Testis (tissue), 2 donors: ENCODE measurements at regions not wholly inside any gene's neighbourhood (a gene's known extent, or its start where the extent isn't known, plus 50 kb on each side); places are given as distances from the start of the nearest gene placed in this dataset.

Source experiments
- DNase-seq: peaks from one replicate; pipeline ENCODE4 v3.0.0-alpha.2; 2019
- H3K27ac ChIP-seq, 2 donors: fragments of 200-600 bp; sonication (generic); one replicate each; pipeline ENCODE4 v1.5.1; 2019
- H3K27me3 ChIP-seq: fragments of 200-600 bp; sonication (generic); one replicate; pipeline ENCODE4 v1.5.1; 2019
- H3K36me3 ChIP-seq: fragments of 200-600 bp; sonication (generic); one replicate; pipeline ENCODE4 v1.5.1; 2017; ENCODE audit warnings: low read depth; ENCODE audit errors: missing control alignments
- H3K4me1 ChIP-seq: fragments of 200-600 bp; sonication (generic); one replicate; pipeline ENCODE4 v1.5.1; 2019
- H3K4me3 ChIP-seq, 2 donors: fragments of 200-600 bp; sonication (generic); one replicate each; pipeline ENCODE4 v1.5.1; 2017 to 2019
- H3K9me3 ChIP-seq: fragments of 200-600 bp; sonication (generic); one replicate; pipeline ENCODE4 v1.5.1; 2017
- POLR2A ChIP-seq: fragments of 450-650 bp; IDR thresholded peaks from one replicate; pipeline ENCODE4 v1.6.1; 2017; ENCODE audit warnings: antibody characterized with exemption, mild to moderate bottlenecking, moderate library complexity
- WGBS, 2 donors: methylation state at CpG; one replicate each; pipeline ENCODE4 v1.1.5; 2018; 5-methylcytosine and 5-hydroxymethylcytosine counted together
- intact Hi-C: fragments of 100-400 bp; cut with DNase I; formaldehyde crosslinking; loops from one replicate; pipeline ENCODE4 v1.15.1; 2023; ENCODE audit warnings: low total_unique reads
- TF ChIP-seq, protein P1 (sequence below), 3 experiments: fragments of 450-650 bp in 2 of 3; fragments of 200-600 bp in 1 of 3; sonication (generic) in 1 of 3; IDR thresholded peaks; one replicate each; pipeline ENCODE4 v1.5.1; 2016 to 2019; ENCODE audit warnings: antibody characterized with exemption in 3 of 3, mild to moderate bottlenecking in 2 of 3, moderate library complexity in 1 of 3

DNA sequence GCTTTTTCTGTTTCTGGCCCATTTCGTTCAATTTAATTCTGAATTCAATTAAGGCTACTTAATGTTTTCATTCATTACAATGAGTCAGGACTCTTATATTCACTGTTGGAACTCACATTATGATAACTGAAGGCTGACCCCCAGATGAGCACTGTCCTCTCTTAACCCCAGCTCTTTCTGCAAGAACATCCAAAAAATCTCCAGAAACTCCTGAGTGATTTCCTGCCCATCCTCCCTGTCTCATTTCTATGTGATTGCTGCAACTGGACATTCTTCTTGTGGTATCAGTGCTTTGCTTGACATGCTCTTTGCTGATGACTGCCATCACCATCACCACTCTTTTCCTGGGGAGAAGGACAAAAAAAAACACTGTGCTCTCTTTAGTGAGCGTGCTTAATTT lies 240.3 kb downstream of the SPRY2 start:
- H3K36me3 ChIP-seq, result no peaks in the 10 kb centered on the region
- no peak for TF ChIP-seq POLR2A
- TF ChIP-seq, protein P1, sequence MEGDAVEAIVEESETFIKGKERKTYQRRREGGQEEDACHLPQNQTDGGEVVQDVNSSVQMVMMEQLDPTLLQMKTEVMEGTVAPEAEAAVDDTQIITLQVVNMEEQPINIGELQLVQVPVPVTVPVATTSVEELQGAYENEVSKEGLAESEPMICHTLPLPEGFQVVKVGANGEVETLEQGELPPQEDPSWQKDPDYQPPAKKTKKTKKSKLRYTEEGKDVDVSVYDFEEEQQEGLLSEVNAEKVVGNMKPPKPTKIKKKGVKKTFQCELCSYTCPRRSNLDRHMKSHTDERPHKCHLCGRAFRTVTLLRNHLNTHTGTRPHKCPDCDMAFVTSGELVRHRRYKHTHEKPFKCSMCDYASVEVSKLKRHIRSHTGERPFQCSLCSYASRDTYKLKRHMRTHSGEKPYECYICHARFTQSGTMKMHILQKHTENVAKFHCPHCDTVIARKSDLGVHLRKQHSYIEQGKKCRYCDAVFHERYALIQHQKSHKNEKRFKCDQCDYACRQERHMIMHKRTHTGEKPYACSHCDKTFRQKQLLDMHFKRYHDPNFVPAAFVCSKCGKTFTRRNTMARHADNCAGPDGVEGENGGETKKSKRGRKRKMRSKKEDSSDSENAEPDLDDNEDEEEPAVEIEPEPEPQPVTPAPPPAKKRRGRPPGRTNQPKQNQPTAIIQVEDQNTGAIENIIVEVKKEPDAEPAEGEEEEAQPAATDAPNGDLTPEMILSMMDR (IDR thresholded peaks at IDR 0.05), result no peak
- no peaks in the 10 kb centered on the region for H3K4me1 ChIP-seq
- intact Hi-C loops, result no loop called here
- 74 to 89% methylated on average over 2 of the region's 2 CpGs for WGBS, 2 donors
- no peaks in the 10 kb centered on the region for H3K9me3 ChIP-seq
- H3K27me3 ChIP-seq, result no peaks in the 10 kb centered on the region
- no peak for DNase-seq
- H3K4me3 ChIP-seq, result no peak overlapping the region
- no peak overlapping the region for H3K27ac ChIP-seq

DNA sequence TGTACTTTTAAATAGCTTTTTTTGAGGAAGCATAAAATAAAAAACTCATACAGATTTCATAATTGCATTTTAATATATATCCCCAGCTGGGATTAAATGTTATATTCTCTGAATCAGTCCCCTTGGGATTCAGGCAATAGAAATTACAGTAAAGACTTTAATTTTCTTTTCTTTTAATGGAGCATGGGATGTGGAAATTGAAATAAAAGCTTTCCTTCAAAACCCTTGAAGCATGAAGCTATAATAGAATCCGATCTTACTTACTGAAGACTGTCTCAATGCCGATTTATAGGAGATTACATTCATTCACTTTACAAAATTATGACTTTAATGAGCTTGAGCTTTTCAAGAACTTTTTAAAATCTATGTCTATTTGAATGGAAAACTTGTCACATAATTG lies 243.4 kb downstream of the SPRY2 start:
- Histone ChIP-seq H3K36me3 (no peaks in the 10 kb centered on the region), H3K9me3 (no peaks in the 10 kb centered on the region), H3K4me1 (no peaks in the 10 kb centered on the region), H3K27ac (no peak overlapping the region), H3K4me3 (no peak overlapping the region), H3K27me3 (no peaks in the 10 kb centered on the region)
- WGBS, 2 donors, result 90 to 95% methylated on average over 2 of the region's 2 CpGs
- no peak for DNase-seq
- TF ChIP-seq POLR2A, result no peak
- TF ChIP-seq, protein P1 (IDR thresholded peaks at IDR 0.05), result no peak
- intact Hi-C loops, result no loop called here

DNA sequence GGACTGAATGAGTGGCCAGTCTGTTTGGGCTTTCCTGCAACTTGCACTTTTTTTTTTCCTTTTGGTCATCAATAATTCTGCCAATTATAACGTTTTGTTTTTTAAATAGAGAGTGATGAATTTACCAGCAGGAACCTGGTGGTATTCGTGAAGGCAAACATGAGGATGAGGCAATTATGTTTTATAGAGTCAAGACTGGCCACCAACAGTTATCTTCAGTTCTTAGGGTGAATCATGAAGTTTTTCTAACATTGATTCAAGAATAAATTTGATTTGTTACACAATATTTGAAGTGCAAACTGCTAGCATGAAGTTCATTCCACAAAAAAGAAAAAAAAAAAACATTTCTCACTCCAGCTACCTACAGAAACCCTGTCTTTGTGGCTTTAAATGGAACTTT lies 244.5 kb downstream of the SPRY2 start:
- H3K9me3 ChIP-seq, result no peaks in the 10 kb centered on the region
- no peaks in the 10 kb centered on the region for H3K36me3 ChIP-seq
- no peak overlapping the region for H3K27ac ChIP-seq
- DNase-seq, result no peak
- H3K27me3 ChIP-seq, result no peaks in the 10 kb centered on the region
- TF ChIP-seq, protein P1 (IDR thresholded peaks at IDR 0.05), result no peak
- no peak for TF ChIP-seq POLR2A
- intact Hi-C loops, result no loop called here
- no peaks in the 10 kb centered on the region for H3K4me1 ChIP-seq
- H3K4me3 ChIP-seq, result no peak overlapping the region
- 61 to 69% methylated on average over 2 of the region's 2 CpGs for WGBS, 2 donors

DNA sequence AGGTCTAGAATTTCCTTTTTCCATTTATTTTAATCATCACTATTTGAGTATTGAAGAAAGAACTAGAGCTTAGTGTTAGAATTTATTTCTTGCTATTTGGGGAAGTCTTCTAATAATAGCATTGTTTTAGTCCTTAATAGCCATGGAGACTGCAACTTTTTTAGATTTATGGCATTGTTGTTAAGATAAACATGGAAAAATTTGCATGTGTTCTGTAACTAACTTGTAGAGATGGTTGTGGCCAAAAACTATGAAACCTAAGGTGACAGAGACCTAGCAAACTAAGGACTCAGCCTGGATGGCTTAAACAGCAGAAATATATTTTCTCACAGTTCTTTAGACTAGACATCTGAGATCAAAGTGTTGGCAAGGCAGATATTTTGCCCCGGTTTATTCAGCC lies 246.4 kb downstream of the SPRY2 start:
- Histone ChIP-seq H3K27ac (no peak overlapping the region), H3K36me3 (no peaks in the 10 kb centered on the region), H3K27me3 (no peaks in the 10 kb centered on the region), H3K4me3 (no peak overlapping the region), H3K4me1 (no peaks in the 10 kb centered on the region), H3K9me3 (no peaks in the 10 kb centered on the region)
- intact Hi-C loops, result no loop called here
- TF ChIP-seq, protein P1 (IDR thresholded peaks at IDR 0.05), result no peak
- no peak for TF ChIP-seq POLR2A
- 54 to 61% methylated on average over 1 of the region's 1 CpG for WGBS, 2 donors
- no peak for DNase-seq

DNA sequence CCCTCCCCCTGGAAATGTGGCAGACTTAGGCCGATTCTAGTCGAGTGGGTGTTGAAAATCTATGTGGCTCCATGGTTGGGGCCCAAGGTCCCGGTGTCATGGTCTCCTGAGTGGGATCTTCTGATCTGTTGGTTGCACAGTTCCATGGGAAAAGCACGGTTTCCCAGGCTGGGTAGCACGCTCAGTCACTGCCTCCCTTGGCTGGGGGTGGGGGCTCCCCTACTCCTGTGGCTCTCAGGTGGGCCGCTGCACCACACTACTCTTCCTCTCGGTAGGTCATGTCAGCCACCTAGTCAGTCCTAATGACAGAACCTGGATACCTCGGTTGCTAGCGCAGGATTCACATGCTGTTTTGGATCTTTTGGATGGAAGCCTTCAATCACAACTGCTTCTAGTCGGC lies 247.0 kb downstream of the SPRY2 start:
- DNase-seq, result no peak
- no peak overlapping the region for H3K4me3 ChIP-seq
- H3K4me1 ChIP-seq, result no peaks in the 10 kb centered on the region
- H3K9me3 ChIP-seq, result no peaks in the 10 kb centered on the region
- H3K27ac ChIP-seq, result no peak overlapping the region
- no peaks in the 10 kb centered on the region for H3K27me3 ChIP-seq
- no peaks in the 10 kb centered on the region for H3K36me3 ChIP-seq
- TF ChIP-seq, protein P1 (IDR thresholded peaks at IDR 0.05), result no peak
- TF ChIP-seq POLR2A, result no peak
- 80 to 83% methylated on average over 7 to 10 of the region's 10 CpGs for WGBS, 2 donors
- intact Hi-C loops, result no loop called here
